SHP77 treated with DMSO at 0.1 percent for 48 hours (cell line): ENCODE measurements at regions not wholly inside any gene's neighbourhood (a gene's known extent, or its start where the extent isn't known, plus 50 kb on each side); places are given as distances from the start of the nearest gene placed in this dataset.
A peak's percentile ranks its signal among the peaks of the same experiment; 100 is the strongest.
"Not testable (repeated sequence)": the region's sequence is repeated elsewhere in the genome, so short reads cannot be mapped to it uniquely, and the experiment has no call there.

ENCODE experiments used
- DNase-seq: peaks from one replicate; lab custom pipeline; 2025; lab: John Stamatoyannopoulos, UW

DNA sequence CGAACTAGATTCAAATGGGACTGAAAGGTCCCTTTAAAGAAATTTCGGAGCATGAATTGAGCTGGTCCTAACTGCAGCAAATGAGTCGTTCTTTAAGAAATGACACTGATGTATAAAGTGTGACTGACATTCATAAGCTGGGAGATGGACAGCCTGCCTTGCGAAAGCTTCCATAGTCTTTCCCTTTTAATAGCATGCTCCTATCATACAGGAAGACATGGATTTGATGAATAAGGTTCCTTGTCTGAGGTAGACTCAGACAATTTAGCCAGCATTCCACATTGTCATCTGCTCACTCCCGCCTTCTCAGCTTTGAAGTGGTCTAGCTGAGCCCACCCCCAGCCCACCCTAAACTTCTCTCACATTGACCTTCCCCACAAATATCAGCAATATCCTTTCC, 264.9 kb downstream of the TSN start:
- no peak for DNase-seq

DNA sequence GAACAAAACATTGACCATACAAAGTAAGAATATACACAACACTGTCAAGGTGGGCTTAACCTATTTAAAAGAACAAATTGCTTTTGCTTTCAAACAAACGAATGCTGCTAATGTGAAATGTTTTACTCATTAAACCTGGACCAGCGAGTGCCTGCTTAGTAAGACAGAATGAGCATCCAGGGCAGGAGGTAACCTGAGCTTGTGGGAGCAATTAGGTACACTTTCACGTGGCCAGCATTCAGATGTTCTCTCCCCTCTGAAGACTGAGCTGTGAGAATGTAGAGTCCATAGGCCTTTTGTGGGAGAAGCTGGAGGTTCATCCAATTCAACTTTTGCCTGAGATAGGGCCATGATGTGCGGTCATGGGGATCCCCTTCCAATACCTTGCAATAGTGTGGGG, 266.5 kb downstream of the TSN start:
- DNase-seq, result no peak

DNA sequence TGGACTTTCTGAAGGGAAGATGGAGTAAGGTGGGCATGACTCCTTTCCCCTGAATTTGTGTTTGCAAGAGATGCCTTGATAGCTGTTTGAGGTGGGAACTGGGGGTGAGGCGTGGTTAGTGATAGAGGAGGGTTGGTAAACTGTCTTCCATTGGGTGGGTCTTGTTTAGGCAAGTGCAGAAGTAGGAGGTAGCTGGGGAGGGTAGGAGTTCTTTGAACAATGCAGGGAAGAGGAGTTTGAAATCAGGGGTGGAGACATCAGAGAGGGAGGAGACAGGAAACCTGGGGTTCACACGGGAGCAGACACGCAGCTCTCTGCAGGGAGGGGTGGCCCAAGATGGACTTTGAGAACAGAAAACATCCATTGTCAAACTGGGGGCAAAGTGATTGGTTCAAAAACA, 267.1 kb downstream of the TSN start:
- DNase-seq, result no peak

DNA sequence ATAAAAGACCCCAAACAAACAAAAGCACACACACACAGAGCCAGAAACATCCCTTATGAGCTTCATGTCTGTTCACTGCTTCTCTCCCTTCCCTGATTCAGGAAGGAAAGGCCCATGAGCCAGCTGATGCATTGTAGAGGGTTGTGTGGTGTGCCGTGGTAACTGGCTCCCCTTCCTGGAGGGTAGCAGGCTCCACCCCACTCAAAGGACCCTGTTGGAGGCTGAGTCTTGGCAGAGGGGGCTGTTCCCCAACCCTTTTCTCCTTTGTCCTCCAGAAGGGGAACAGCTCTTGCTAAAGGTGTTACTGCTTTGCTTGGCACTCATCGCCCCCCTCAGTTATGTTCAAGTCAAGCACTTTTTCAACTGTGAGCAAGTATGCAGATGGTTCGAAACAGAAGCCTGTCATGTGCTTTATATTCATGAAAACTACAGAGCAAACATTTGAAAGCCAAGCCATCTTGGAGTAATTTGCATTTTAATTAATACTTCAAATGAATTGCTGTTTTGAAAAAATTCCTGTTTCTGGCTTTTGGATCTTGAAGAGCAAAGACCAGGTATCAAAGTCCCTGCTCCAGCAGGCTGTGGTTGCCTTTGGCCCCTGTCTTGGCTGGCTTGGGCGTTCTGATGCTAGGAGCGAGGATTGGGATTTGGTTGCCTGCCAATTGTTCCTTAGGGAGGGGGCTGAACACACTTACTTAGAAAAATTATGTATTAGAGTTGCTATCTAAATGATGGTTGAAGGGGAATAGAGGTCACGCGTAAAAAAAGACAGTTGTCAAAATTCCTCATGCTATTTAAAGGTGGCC, 267.8 kb downstream of the TSN start:
- DNase-seq, result no peak

DNA sequence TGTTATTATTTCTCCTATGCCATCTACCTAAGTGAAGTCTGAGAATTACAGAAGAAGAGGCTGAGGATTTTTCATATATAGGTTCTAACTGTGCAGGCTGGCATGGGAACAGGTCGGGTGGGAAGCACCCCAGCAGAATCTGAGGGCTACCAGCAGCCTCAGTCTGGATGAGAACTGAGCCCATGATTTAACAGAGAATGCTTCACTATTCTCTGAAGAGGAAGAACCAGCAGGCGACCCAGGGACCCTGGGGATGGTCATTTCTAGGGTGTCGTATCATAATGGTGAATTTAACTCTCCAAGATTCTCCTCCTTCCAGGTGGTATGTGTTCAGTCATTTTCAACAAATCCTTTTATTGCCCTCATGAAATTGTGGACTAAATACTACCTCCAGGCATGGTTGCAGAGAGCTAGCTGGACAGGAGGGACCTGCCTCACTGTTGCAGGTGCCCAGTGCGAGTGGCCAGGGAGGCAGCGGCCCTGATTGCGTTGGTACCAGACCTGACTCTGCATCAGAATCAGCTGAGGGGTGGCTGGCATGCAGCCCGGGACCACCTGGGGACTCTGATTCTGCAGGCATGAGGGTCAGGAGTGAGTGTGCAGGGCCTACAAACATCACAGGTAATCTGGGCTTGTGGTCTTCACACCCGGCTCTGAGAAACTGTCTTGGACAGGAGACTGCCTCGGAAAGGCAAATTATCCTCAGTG, 272.2 kb downstream of the TSN start:
- DNase-seq, result no peak

DNA sequence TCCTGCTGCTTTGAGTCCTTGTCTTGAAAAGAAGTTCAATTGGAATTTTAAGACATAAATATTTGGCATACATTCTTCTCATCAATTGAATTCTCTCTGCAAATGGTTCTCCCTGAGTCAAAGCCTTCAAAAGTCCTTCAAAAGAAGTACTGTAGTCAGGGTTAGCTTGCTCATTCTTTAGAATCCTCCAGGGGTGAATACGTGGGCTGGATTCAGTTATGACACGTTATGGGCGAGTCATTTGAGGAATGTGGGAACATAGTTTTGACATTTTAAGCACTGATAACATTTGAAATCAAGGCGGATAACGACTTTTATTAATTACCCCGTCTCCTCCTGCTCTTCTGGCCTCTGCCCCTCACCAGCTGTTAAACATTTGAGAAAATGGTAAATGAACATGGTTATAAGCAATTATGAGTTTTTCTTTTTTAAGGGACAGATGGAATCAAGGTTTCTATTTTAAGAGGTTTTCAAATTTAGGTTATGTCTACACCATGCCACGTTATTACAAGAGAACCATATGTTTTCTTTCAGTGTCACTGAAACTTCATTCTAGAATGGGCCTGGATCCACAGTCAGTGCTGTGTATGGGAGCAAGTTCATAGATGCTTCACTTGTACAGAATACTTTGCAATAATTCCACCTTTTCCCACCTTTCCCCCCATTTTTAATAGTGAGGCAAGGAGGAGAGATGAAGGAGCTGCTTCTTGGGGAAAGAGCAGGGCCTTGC, 273.1 kb downstream of the TSN start:
- DNase-seq, result no peak

DNA sequence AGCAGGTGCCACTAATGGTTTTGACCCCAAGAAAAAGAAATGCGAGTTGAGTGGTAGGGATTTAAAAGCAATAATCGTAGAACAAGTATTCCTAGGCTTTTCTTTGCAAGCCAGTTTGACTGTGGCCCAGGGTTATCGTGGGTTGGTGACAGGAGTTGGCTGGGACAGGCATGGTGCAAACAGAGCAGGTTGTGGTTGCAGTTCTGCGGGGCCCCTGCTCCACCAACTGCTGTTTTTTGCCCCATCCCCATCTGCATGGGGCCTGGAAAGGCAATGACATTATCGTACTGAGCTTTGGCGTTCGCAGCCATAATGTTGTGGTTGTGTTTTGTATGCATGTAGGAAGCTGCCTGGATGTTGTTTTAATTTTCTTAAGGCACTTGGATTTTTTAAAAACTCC, 274.0 kb downstream of the TSN start:
- DNase-seq, result no peak

DNA sequence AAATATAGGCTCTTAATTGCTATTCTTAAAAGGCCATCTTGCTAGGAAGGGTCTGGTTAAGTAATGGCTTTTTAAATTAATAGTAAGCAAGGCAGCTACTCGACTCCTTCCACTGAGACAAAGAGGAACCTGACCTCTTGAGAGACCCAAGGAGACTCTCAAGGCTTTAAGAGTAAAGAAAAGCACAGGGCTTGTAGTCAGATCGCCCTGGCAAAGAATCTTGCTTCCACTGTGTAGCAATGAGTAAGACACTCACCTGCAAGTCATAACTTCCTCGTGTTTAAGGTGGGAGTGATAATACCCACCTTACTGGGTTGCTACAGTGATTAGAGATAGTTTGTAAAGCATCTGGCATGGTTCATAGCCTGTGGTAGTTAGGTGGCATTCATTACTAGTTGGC, 274.5 kb downstream of the TSN start:
- DNase-seq, result no peak

DNA sequence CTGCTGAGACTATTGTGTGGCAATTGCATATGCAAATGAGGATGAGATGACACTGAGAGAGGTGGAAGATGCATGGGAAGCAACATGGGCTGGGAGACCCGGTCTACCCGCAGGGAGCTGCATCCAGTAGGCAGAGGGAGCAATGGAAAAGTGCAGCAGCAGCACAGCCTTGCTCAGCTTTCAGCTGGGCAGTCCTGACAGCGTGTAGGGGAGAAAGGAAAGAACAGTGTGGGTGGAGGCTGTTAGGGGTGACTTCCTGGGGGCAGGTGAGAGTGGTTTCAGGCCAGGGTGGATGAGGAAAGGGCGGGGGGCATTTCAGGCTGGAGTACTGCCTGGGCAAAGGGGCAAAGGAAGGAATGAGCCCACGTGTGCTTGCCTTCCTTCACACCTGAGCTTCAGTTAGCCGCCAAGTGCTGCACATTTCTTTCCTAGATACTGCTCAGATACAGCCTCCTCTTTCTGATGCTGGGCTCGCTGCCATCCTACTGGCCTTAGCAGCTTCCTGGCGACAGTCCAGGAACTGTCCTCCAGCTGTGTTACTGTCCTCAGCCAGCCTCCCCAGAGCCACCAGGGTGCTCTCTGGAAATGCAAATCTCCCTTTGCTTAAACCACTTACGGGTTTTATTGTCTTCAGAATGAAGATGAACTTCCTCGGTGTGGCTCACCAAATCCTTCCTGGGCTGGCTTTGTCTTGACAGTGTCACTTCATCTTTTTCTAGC, 276.3 kb downstream of the TSN start:
- peak; percentile 37 for DNase-seq

DNA sequence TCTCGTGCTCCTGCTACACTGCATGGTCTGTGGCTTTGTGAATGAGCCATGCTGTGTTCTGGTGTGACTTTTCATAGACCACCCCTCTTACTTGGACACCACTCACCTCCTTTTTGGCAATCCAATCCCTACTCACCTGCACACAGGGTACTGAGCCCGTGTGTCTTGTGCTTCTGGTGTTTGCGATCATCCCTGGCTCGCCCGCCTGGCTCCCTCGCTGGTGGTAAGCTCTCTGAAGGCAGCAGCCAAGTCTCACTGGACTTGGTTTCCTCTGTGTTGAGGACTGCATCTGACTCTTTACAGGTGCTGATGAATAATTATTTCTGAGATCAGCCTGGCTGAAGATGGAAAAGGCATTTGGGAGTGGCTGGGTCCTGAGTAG, 276.8 kb downstream of the TSN start:
- no peak for DNase-seq

DNA sequence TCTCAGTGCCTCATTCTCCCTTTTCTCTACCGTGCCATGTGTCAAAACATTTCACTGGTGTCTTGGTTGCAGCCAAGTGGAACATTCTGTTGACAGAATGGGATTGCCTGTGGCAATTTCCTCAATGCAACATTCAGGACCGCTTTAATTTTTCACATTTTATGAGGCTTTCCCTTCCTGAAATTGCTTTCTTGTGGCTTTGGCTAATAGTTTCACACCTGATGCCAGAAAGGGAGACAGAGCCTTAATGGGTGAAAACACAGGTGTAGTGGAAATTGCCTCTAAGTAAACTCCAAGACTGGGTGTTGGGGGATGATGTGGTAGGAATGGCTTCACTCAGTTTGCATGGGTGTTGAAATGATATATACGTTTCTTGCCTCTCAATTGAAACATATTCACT, 278.3 kb downstream of the TSN start:
- DNase-seq, result no peak

DNA sequence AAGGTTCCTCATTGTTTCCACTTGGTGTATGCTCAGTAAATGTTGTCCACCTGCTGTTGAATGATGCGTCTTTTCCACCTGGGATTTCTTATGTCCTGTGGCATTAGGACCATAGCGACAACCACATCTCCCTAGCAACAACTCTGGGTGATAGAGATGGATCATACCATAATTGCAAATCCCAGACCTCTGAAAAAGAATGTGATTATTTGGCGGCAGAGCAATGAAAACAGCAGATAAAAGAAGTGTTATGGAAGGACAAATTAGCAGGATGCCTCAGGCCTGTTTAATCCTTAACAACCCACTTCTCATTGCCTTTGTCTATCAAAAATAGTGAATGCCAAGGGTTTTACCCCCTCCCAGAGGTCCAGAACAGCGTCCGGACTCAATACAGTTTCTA, 278.9 kb downstream of the TSN start:
- DNase-seq, result no peak

DNA sequence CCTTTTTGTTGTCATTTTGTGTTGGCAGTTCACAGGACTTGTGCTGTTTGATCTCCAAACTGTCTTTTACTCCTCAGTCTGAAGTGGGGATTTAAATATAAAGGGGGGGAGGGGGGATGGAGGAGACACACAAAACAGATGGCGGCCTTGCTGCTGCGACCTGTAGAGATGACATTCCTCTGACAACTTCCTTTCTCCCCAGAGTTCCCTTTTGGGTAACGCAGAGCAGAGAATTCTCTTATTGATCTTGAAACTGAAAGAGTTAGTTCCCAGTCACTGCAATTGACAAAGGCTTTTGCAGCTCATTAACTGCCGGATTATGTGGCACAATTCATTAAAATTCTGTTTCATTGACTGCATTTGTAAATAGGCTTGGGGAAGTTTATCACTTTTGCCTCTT, 279.3 kb downstream of the TSN start:
- DNase-seq, result no peak

DNA sequence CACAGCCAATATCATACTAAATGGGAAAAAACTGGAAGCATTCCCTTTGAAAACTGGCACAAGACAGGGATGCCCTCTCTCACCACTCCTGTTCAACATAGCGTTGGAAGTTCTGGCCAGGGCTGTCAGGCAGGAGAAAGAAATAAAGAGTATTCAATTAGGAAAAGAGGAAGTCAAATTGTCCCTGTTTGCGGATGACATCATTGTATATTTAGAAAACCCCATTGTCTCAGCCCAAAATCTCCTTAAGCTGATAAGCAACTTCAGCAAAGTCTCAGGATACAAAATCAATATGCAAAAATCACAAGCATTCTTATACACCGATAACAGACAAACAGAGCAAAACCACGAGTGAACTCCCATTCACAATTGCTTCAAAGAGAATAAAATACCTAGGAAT, 283.4 kb downstream of the TSN start:
- DNase-seq, result not testable (repeated sequence)

DNA sequence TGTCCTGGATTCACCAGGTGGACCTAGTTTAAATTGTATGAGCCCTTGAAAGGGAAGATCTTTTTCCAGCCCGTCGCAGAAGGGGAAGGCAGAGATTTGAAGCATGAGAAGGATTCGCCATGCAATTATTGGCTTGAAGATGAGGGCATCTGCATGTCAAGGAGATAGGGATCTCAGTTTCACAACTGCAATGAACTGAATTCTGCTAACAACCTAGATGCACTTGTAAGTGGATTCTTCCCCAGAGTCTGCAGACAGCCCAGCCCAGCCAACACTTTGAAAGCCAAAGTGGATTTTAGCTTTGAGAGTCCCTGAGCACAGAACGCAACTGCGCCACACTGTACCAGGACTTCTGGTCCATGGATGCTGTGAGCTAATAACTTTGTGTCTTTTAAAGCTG, 286.0 kb downstream of the TSN start:
- no peak for DNase-seq

DNA sequence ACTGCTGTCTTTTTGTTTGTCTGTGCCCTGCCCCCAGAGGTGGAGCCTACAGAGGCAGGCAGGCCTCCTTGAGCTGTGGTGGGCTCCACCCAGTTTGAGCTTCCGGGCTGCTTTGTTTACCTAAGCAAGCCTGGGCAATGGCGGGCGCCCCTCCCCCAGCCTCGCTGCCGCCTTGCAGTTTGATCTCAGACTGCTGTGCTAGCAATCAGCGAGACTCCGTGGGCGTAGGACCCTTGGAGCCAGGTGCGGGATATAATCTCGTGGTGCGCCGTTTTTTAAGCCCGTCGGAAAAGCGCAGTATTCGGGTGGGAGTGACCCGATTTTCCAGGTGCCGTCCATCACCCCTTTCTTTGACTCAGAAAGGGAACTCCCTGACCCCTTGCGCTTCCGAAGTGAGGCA, 296.2 kb downstream of the TSN start:
- DNase-seq, result not testable (repeated sequence)

DNA sequence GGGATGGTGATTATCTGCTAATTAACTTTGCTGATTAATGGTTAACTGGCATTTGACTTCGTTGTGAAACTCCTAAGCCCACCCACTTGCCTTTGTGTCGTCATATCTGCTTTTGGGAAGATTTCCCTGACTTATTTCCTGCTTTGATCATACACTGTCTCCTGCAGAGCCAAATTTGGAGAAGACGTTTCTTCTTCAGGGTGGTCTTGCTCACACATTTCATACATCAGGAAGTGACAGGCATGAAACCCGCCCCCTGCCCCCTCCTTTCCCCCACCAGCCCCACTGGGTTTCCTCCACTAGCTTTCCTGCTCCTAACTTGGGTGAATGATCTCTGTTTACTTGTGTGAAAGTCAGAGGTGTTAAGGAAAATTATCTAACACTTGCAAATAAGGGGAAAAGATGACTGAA, 300.1 kb downstream of the TSN start:
- DNase-seq, result no peak

DNA sequence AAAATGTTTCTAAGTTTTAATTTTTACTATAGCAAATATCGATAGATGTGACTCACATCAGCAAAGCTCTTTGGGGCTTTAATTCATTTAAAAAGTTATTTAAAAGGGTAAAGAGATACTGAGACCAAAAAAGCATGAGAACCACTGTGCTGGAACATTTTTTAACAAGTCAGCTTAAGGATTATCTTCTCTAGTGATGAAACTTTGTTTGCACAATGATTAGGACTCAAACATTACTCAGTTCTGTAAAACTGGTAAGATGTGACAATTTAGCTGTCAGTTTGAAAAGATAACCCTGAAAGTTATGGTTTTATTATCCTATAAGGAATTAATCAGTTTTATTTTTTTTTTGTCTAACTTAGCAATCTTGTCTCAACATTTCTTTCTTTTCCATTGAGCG, 301.4 kb downstream of the TSN start:
- DNase-seq, result no peak

DNA sequence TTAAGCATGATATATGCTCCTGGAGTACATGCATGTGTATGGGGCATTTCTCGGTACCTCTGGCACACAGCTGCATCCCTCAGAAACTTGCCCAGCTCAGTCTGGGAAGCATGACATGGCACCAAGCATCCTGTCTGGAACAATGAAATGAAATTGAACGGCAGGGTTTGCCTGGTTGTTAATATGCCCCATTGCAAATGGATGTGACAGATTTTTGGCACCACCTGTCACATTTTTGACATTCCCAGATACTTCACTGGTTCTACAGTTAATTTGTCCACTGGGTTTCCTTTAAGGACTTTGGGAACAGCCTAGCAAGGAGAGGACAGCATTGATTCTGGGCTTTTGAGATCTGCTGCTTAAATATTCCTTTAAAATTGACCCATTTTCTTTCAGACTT, 305.8 kb downstream of the TSN start:
- no peak for DNase-seq

DNA sequence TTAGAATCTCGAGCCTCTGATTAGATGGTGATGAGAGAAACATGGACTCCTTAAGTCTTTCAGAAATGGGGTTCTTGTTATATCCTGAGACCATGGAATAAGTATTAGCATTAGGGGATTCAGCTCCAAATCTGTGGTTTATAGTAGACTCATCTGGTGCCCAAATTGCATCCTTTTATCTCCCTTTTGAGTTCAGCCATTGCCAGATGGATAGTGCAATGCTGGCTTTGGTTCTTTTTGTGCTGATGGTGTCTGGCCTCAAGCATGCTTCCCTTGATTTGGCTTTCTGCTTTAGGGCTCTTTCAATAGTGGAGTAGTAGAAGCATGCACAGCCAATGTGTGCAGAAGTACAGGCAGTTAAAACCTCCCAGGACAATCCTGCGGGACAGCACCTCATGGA, 306.4 kb downstream of the TSN start:
- no peak for DNase-seq

DNA sequence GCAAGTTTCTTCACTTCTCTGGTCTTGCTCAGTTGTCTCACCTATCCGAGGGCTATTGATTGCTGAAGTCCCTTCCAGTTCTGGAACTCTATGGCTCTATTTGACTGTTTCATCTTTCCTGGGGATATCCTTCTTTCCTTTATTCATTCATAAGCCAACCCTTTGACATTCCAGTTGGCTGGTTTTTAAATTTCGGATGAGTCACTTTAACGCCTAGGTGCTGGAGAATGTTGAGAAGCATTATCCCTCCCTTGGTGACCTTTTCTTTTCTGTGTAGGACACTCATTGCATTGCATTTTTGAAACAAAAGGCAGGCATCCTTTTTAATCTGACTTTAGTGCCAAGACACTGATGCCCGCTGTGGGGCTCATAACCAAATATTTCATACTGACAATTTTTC, 307.1 kb downstream of the TSN start:
- DNase-seq, result no peak

DNA sequence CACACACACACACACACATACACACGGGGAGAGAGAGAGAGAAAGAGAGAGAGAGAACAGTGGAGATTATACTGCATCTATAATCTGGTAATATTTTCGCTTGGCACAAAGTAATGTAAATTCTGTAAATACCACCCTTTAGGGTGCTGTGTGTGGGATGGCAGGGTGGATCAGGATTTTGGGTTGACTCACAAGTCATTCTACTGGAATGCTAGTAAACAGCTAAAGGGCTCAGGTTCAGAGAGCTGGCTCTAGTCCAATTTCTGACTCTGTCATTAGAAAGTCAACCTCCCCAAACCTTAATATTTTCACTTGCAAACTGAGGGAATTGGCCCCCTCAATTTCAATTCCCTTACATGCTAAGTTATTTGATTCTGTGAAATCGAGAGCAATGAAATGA, 308.3 kb downstream of the TSN start:
- no peak for DNase-seq
